AG09319 (cell line): ENCODE measurements at regions not wholly inside any gene's neighbourhood (a gene's known extent, or its start where the extent isn't known, plus 50 kb on each side); places are given as distances from the start of the nearest gene placed in this dataset.

Source experiments
- DNase-seq: peaks from one replicate; pipeline ENCODE4 v3.0.0-alpha.2; 2010; ENCODE audit warnings: low read depth; ENCODE audit errors: extremely low read depth
- TF ChIP-seq, protein P1 (sequence below): IDR thresholded peaks from 2 replicates; pipeline ENCODE4 v1.5.1; 2011; ENCODE audit warnings: low read depth, mild to moderate bottlenecking, inconsistent platforms, low read length, moderate library complexity

DNA sequence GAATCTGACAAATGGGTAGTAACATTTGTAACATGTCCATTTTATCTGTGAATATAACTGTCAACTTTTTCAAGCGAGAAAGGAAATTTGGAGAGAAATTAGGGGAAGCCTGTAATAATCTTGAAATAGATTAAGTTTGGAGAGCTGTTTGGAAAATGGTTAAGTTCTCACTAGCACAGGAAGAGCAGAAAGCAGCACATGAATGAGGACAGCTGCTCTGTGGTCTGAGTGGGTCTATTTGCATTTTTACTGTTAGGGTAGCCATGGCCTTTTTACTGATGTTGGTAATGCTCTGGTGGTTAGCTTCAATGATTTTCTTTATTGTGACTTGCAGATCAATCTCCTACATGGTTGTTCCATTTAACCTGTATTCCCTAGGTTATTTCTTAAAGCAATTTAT is 144.5 kb upstream of the GDNF start:
- DNase-seq: no peak
- TF ChIP-seq, protein P1, sequence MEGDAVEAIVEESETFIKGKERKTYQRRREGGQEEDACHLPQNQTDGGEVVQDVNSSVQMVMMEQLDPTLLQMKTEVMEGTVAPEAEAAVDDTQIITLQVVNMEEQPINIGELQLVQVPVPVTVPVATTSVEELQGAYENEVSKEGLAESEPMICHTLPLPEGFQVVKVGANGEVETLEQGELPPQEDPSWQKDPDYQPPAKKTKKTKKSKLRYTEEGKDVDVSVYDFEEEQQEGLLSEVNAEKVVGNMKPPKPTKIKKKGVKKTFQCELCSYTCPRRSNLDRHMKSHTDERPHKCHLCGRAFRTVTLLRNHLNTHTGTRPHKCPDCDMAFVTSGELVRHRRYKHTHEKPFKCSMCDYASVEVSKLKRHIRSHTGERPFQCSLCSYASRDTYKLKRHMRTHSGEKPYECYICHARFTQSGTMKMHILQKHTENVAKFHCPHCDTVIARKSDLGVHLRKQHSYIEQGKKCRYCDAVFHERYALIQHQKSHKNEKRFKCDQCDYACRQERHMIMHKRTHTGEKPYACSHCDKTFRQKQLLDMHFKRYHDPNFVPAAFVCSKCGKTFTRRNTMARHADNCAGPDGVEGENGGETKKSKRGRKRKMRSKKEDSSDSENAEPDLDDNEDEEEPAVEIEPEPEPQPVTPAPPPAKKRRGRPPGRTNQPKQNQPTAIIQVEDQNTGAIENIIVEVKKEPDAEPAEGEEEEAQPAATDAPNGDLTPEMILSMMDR: no peak

DNA sequence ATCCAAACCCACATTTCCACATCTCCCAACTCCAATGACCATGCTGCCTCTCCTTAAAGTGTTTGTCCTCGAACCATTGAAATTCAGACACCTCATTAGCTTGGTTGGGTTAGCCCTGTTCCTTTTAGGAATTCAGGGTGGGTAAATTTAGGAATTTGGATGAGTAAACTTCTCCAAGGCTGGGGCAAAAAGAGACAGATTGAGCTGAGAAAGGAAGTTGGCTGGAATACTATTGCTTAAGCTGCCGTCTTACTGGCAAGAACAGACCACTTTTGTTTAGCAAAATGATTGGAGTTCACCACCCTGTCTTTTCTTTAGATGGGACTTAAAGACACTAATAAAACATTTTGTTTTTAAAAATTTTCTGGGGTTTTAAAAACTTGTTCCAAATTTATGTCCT is 143.6 kb upstream of the GDNF start:
- TF ChIP-seq, protein P1: no peak
- no peak for DNase-seq

DNA sequence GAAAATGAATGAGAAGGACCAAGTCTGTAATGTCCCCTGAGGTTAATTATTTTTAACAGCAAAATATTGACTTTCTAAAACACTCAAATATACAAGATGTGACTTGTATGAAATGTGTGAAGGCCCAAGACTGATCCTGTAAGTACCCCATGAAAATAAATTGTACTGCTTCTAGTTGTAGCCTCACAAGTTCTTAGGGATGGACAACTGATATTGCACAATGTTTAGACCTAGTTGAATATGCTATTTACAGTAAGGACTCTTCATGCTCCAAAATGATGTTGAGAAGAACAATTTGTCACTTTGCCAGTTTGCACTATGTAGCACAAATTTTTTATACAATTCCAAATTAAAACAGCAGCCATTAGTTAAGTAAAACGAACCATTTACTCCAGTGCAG is 139.7 kb upstream of the GDNF start:
- TF ChIP-seq, protein P1: no peak
- no peak for DNase-seq

DNA sequence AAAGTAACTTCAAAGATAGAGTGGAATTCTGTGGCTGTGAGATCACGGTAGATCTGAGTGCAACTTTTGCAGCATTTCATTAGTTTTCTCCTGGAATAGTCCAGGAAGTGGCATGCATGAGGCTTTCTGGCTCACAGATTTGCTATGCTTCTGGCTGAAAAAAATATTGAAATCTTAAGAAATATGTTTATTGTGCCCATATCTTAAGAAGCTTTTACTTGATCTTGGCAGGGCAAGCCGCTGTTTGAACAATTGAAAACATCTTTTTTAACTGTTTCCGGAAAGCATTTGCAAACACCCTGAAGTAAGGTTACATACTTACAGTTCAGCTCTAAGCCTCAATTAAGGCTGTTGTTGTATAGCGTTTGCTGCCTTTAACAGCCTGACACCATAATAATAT is 135.7 kb upstream of the GDNF start:
- DNase-seq: no peak
- TF ChIP-seq, protein P1: no peak

DNA sequence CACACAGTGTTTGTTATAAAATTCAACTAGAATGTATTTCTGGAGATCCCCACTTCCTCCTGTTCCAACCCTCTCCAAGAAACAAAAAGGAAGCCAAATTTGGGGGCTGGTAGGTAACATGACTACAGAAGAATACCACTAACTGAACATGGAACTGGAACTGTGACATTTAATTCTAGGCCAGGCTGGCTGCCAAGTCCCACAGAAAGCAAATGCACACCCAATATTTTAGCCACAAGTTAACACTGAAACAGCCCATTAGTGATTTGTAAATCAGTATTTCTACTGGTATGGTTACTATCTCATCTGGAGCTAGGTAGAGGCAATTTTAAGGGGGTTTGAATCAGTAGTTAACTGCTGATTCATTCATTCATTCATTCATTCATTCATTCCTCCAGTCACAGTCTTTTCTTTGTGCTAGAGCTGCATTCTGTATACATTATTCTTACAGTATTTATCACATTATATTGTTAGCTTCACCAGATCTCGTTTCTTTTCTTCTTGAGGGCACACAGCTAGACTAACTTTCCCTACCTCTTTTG is 131.7 kb upstream of the GDNF start:
- TF ChIP-seq, protein P1: no peak
- DNase-seq: no peak

DNA sequence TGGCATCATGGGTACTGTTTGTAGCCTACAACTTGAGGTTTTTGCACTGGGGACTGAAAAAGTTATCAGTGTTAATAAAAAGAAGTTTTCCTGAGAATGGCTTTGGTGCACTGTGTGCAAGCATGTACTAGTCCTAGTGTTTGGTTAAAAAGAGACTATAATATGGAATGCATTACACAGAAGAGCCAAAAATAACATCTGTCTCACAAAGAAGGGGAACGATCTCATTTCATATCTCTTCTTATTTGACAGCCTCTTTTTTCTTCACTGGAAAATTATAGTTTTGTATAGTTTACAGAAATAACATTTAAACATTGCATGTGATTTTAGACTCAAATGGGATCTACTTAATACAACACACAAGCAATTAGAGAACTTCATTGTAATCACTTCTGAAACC is 127.0 kb upstream of the GDNF start:
- no peak for DNase-seq
- TF ChIP-seq, protein P1: no peak

DNA sequence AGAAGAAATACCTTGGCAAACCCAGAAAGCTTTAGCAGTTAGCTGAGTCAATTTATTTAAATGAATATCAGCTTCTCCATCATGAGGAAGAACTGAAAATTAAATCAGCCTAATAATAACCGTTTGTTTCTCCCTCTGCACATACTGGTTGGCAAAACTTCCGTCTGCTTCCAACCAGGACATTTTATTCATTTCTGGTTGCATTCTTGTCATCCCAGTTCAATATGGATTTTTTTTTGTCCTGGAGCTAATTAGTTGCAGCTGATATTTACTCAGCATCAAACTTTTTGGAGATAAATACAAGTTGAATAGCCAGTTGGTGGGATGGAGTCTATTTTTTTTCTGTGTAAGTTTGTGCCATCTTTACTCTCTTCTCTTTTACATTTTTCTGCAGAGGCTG is 126.5 kb upstream of the GDNF start:
- TF ChIP-seq, protein P1: no peak
- DNase-seq: peak; percentile 7
